Lower lobe of right lung (tissue), 2 donors: ENCODE measurements at regions not wholly inside any gene's neighbourhood (a gene's known extent, or its start where the extent isn't known, plus 50 kb on each side); places are given as distances from the start of the nearest gene placed in this dataset.
"Not testable (repeated sequence)": the region's sequence is repeated elsewhere in the genome, so short reads cannot be mapped to it uniquely, and the experiment has no call there.

Source experiments
- ATAC-seq, 2 donors: fragments of 200-7000 bp; cut with Tn5 transposase; one replicate each; pipeline ENCODE4 v1.9.1; 2020 to 2022; ENCODE audit warnings: mild to moderate bottlenecking in 2 of 2, moderate library complexity in 2 of 2
- DNase-seq: peaks from one replicate; pipeline ENCODE4 v3.0.0-alpha.2; 2020
- H3K27ac ChIP-seq: fragments of 200-600 bp; one replicate; pipeline ENCODE4 v1.8.0; 2022
- H3K27me3 ChIP-seq: fragments of 200-600 bp; one replicate; pipeline ENCODE4 v1.8.0; 2022; ENCODE audit warnings: low read depth
- H3K36me3 ChIP-seq: fragments of 200-600 bp; one replicate; pipeline ENCODE4 v1.8.0; 2022; ENCODE audit warnings: mild to moderate bottlenecking
- H3K4me1 ChIP-seq: fragments of 200-600 bp; one replicate; pipeline ENCODE4 v1.8.0; 2022
- H3K4me3 ChIP-seq: fragments of 200-600 bp; one replicate; pipeline ENCODE4 v1.8.0; 2022; ENCODE audit warnings: mild to moderate bottlenecking
- H3K9me3 ChIP-seq: fragments of 200-600 bp; one replicate; pipeline ENCODE4 v1.8.0; 2022
- intact Hi-C: fragments of 100-400 bp; cut with DNase I; formaldehyde crosslinking; loops from one replicate; pipeline ENCODE4 v1.11.0; 2022
- TF ChIP-seq, protein P1 (sequence below): fragments of 200-600 bp; IDR thresholded peaks from one replicate; pipeline ENCODE4 v1.8.0; 2022; ENCODE audit warnings: antibody characterized with exemption, mild to moderate bottlenecking
- donor health status: DM: no; HTN: yes; CAD: no; lungs with severe emphysema.

DNA sequence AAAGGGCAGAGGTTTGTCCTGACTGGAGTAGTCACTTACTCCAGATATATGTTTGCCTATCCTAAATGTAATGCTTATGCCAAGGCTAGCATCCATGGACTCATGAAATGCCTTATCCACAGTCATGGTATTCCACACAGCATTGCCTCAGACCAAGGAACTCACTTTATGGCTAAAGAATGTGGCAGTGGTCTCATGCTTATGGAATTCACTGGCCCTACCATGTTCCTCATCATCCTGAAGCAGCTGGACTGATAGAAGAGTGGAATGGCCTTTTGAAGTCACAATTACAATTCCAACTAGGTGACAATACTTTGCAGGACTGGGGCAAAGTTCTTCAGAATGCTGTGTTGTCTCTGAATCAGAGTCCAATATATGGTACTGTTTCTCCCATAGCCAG lies 1014.8 kb downstream of the RAPGEF2 start:
- no peaks in the 10 kb centered on the region for H3K36me3 ChIP-seq
- H3K4me1 ChIP-seq: no peaks in the 10 kb centered on the region
- TF ChIP-seq, protein P1, sequence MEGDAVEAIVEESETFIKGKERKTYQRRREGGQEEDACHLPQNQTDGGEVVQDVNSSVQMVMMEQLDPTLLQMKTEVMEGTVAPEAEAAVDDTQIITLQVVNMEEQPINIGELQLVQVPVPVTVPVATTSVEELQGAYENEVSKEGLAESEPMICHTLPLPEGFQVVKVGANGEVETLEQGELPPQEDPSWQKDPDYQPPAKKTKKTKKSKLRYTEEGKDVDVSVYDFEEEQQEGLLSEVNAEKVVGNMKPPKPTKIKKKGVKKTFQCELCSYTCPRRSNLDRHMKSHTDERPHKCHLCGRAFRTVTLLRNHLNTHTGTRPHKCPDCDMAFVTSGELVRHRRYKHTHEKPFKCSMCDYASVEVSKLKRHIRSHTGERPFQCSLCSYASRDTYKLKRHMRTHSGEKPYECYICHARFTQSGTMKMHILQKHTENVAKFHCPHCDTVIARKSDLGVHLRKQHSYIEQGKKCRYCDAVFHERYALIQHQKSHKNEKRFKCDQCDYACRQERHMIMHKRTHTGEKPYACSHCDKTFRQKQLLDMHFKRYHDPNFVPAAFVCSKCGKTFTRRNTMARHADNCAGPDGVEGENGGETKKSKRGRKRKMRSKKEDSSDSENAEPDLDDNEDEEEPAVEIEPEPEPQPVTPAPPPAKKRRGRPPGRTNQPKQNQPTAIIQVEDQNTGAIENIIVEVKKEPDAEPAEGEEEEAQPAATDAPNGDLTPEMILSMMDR: no peak
- DNase-seq (no peak), ATAC-seq (no peak)
- no peak overlapping the region for H3K27ac ChIP-seq
- no peaks in the 10 kb centered on the region for H3K27me3 ChIP-seq
- intact Hi-C loops: no loop called here
- no peak overlapping the region for H3K4me3 ChIP-seq
- no peaks in the 10 kb centered on the region for H3K9me3 ChIP-seq

DNA sequence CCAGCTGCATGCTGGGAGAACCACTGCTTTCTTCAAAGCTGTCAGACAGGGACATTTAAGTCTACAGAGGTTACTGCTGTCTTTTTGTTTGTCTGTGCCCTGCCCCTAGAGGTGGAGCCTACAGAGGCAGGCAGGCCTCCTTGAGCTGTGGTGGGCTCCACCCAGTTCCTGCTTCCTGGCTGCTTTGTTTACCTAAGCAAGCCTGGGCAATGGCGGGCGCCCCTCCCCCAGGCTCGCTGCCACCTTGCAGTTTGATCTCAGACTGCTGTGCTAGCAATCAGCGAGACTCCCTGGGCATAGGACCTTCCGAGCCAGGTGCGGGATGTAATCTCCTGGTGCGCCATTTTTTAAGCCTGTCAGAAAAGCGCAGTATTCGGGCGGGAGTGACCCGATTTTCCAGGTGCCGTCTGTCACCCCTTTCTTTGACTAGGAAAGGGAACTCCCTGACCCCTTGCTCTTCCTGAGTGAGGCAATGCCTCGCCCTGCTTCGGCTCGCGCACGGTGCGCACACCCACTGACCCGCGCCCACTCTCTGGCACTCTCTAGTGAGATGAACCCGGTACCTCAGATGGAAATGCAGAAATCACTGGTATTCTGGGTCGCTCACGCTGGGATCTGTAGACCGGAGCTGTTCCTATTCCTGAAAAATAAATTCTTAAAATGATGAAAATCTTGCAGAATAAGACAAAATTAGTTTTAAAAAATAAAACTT lies 1022.9 kb downstream of the RAPGEF2 start:
- intact Hi-C loops, H3K27ac ChIP-seq, H3K27me3 ChIP-seq, DNase-seq, H3K36me3 ChIP-seq, H3K4me3 ChIP-seq, H3K9me3 ChIP-seq, ATAC-seq, H3K4me1 ChIP-seq: not testable (repeated sequence)

DNA sequence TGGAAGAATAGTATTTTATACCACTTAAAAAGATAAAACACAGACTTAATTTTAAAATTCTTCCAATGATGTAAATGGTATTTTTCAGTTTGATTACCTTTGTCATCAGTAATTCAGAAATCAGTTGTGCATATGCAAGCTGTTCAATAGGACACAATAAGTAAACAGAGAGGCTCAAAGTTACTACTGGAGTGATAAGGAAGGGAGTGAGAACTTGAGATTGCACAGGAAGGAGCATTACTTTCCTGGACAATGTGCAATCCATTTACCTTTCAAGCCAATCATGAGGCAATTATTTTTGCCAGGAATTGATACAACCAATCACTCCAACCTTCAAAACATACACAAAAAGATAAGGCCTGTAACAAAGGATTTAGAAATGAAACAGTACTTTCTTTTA lies 1024.3 kb downstream of the RAPGEF2 start:
- H3K9me3 ChIP-seq: peaks cover 6% of the 10 kb centered on the region
- no peak for ATAC-seq
- no peak for DNase-seq
- H3K27me3 ChIP-seq: no peaks in the 10 kb centered on the region
- intact Hi-C loops: no loop called here
- no peaks in the 10 kb centered on the region for H3K36me3 ChIP-seq
- H3K27ac ChIP-seq: no peak overlapping the region
- no peak overlapping the region for H3K4me3 ChIP-seq
- TF ChIP-seq, protein P1: no peak
- no peaks in the 10 kb centered on the region for H3K4me1 ChIP-seq

DNA sequence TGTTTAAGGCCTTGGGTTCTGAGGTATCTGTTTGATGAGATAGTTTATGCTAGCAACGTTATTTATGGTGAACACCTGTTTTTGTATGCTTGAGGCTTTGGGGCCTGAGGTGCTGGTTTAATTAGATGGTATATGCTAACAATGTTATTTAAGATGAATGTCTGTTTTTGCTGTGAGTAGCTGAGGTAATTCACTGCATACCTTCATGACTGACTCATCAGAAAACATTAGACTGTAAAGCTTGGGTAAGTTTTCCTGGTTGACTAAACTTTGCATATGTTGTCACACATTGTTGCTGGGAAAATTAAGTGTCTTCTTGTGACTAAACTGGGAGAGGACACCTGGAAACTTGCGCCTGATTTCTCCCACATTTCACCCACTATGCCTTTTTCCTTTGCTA lies 1026.6 kb downstream of the RAPGEF2 start:
- Histone ChIP-seq H3K27ac (no peak overlapping the region), H3K4me1 (no peaks in the 10 kb centered on the region), H3K27me3 (no peaks in the 10 kb centered on the region), H3K36me3 (no peaks in the 10 kb centered on the region), H3K9me3 (peaks cover 14% of the 10 kb centered on the region), H3K4me3 (no peak overlapping the region)
- no peak for DNase-seq
- intact Hi-C loops: no loop called here
- ATAC-seq: no peak
- TF ChIP-seq, protein P1: no peak

DNA sequence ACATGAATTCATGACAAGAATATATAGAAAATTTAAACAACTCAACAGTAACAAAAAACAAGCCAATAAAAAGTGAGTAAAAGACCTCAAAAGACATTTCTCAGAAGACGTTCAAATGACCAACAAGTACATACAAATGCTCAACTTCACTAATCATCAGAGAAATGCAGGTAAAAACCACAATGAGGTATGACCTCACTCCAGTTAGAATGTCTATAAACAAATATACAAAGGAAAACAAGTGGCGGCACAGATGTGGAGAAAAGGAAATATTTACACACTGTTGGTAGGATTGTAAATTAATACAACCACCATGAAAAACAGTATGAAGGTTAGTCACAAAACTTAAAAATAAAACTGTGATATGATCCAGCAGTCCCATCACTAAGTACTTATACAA lies 1033.1 kb downstream of the RAPGEF2 start:
- DNase-seq: no peak
- H3K27ac ChIP-seq: no peak overlapping the region
- ATAC-seq: no peak
- intact Hi-C loops: no loop called here
- TF ChIP-seq, protein P1: no peak
- no peak overlapping the region for H3K4me3 ChIP-seq
- peaks cover 14% of the 10 kb centered on the region for H3K9me3 ChIP-seq
- no peaks in the 10 kb centered on the region for H3K36me3 ChIP-seq
- H3K4me1 ChIP-seq: no peaks in the 10 kb centered on the region
- no peaks in the 10 kb centered on the region for H3K27me3 ChIP-seq

DNA sequence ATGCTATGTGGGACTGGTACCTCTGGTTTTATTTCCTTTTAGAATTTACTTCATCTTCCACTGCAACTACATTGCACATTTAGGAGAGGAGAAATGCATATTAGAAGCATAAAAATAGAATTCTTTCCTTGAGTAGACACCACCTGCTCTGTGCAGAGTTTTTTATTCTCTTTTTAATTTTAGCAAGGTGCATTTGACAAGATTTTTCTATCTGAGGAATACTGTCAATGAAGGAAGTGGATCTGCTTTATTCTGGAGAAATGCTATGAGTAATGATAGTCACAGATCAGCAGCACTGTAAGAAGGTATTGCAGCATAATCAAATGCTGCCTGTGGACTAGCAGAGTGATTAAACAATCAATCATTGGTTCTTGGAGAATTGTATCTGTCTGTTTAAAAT lies 1038.3 kb downstream of the RAPGEF2 start:
- Histone ChIP-seq H3K4me3 (no peak overlapping the region), H3K36me3 (no peaks in the 10 kb centered on the region), H3K27ac (no peak overlapping the region), H3K27me3 (no peaks in the 10 kb centered on the region), H3K4me1 (no peaks in the 10 kb centered on the region), H3K9me3 (no peaks in the 10 kb centered on the region)
- TF ChIP-seq, protein P1: no peak
- ATAC-seq: no peak
- DNase-seq: no peak
- intact Hi-C loops: no loop called here
